Endodermal cell (in vitro differentiated cells): ENCODE measurements at regions not wholly inside any gene's neighbourhood (a gene's known extent, or its start where the extent isn't known, plus 50 kb on each side); places are given as distances from the start of the nearest gene placed in this dataset.

ENCODE experiments used
- DNase-seq: peaks from one replicate; pipeline ENCODE4 v3.0.0-alpha.2; 2017
- H3K27ac ChIP-seq: 2 replicates; pipeline ENCODE4 v1.5.1; 2013; ENCODE audit warnings: mild to moderate bottlenecking, low read depth, low read length, moderate library complexity
- H3K27me3 ChIP-seq: 2 replicates; pipeline ENCODE4 v1.6.1; 2013; ENCODE audit warnings: mild to moderate bottlenecking, low read length, moderate library complexity; ENCODE audit not compliant: insufficient read depth, control insufficient read depth, poor library complexity, severe bottlenecking
- H3K36me3 ChIP-seq: 2 replicates; pipeline ENCODE4 v1.7.0; 2013; ENCODE audit warnings: mild to moderate bottlenecking, low read length, moderate library complexity; ENCODE audit not compliant: control insufficient read depth, insufficient read depth
- H3K4me1 ChIP-seq: one replicate; pipeline ENCODE4 v1.7.0; 2013; ENCODE audit warnings: low read length; ENCODE audit not compliant: control insufficient read depth, insufficient read depth
- H3K4me3 ChIP-seq: 2 replicates; pipeline ENCODE4 v1.5.1; 2013; ENCODE audit warnings: mild to moderate bottlenecking, low read length, moderate library complexity
- H3K9ac ChIP-seq: 2 replicates; pipeline ENCODE4 v1.6.1; 2013; ENCODE audit warnings: mild to moderate bottlenecking, low read length, moderate library complexity; ENCODE audit not compliant: poor library complexity, severe bottlenecking; ENCODE audit errors: extremely low read depth
- H3K9me3 ChIP-seq: 2 replicates; pipeline ENCODE4 v1.6.1; 2013; ENCODE audit warnings: mild to moderate bottlenecking, low read length, moderate library complexity; ENCODE audit not compliant: control insufficient read depth
- H3K27ac Mint-ChIP-seq: 2 replicates; pipeline ENCODE4 v1.8.0; 2020; ENCODE audit warnings: mixed read lengths
- H3K27me3 Mint-ChIP-seq: 2 replicates; pipeline ENCODE4 v1.8.0; 2021; ENCODE audit warnings: mild to moderate bottlenecking, mixed read lengths; ENCODE audit not compliant: insufficient read depth
- H3K36me3 Mint-ChIP-seq: 2 replicates; pipeline ENCODE4 v1.8.0; 2020; ENCODE audit warnings: low read depth, mixed read lengths
- H3K4me1 Mint-ChIP-seq: 2 replicates; pipeline ENCODE4 v1.8.0; 2020; ENCODE audit warnings: mixed read lengths
- H3K4me3 Mint-ChIP-seq: 2 replicates; pipeline ENCODE4 v1.8.0; 2020; ENCODE audit warnings: mild to moderate bottlenecking, moderate library complexity, mixed read lengths
- H3K9me3 Mint-ChIP-seq: 2 replicates; pipeline ENCODE4 v1.8.0; 2020; ENCODE audit warnings: mild to moderate bottlenecking, mixed read lengths
- CTCF ChIP-seq: fragments of 200-600 bp; sonication (generic); conservative IDR thresholded peaks from 2 replicates; pipeline ENCODE4 v1.5.0; 2021; ENCODE audit warnings: antibody characterized with exemption, mild to moderate bottlenecking
- WGBS, 2 experiments: methylation state at CpG; one replicate each; pipeline versions ENCODE4 v1.1.5 to v1.1.7; 2013; ENCODE audit warnings: missing lambda C conversion rate in 2 of 2, mixed read lengths in 1 of 2; ENCODE audit not compliant: insufficient coverage in 1 of 2, insufficient read length in 1 of 2; 5-methylcytosine and 5-hydroxymethylcytosine counted together

GRCh38 chr2:65656160-65656718 lies 223.8 kb upstream of the SPRED2 start:
- no peak overlapping the region for H3K27ac ChIP-seq

DNA sequence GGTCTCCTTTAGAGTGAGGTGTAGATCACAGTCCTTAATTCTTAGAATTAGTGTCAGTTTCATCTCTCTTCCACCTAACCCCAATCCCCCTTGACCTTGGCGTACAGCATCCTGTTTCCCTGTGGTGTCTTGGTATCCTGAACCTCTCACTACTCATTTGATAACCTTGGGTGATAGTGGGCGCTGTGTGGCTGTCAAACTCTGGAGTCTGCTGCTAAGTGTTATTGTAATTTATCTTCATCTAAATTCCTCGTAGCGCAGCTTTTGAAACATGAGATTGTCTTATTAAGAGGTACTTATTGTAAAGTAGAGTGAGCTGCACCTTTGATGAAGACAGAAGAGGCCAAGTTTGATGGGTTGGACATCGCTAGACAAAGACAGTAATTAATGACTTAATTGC lies 222.6 kb upstream of the SPRED2 start:
- H3K4me3 ChIP-seq, result no peak overlapping the region
- H3K36me3 Mint-ChIP-seq, result no peaks in the 10 kb centered on the region
- TF ChIP-seq CTCF, result no peak
- H3K4me1 ChIP-seq, result no peaks in the 10 kb centered on the region
- H3K27me3 Mint-ChIP-seq, result peaks cover 8% of the 10 kb centered on the region
- H3K4me3 Mint-ChIP-seq, result no peak overlapping the region
- 82 to 95% methylated on average over 2 to 5 of the region's 5 CpGs for WGBS, 2 experiments
- no peaks in the 10 kb centered on the region for H3K9me3 ChIP-seq
- no peaks in the 10 kb centered on the region for H3K27me3 ChIP-seq
- H3K27ac ChIP-seq, result no peak overlapping the region
- no peak overlapping the region for H3K9ac ChIP-seq
- no peak for DNase-seq
- H3K9me3 Mint-ChIP-seq, result no peaks in the 10 kb centered on the region
- H3K36me3 ChIP-seq, result no peaks in the 10 kb centered on the region
- H3K4me1 Mint-ChIP-seq, result peaks cover 2% of the 10 kb centered on the region
- H3K27ac Mint-ChIP-seq, result no peak overlapping the region

More at GRCh38 chr2:65656160-65656718, 223.8 kb upstream of the SPRED2 start:
- no peak for DNase-seq
- H3K4me3 ChIP-seq, result no peak overlapping the region
- no peak for TF ChIP-seq CTCF
- Mint-ChIP-seq H3K27ac (no peak overlapping the region), H3K4me1 (peaks cover 4% of the 10 kb centered on the region), H3K36me3 (no peaks in the 10 kb centered on the region), H3K4me3 (no peak overlapping the region), H3K9me3 (no peaks in the 10 kb centered on the region), H3K27me3 (peaks cover 8% of the 10 kb centered on the region)
- whole genome bisulfite sequencing, 2 experiments, result 90 to 97% methylated on average over 3 to 4 of the region's 4 CpGs
- no peaks in the 10 kb centered on the region for H3K9me3 ChIP-seq
- no peak overlapping the region for H3K9ac ChIP-seq
- no peaks in the 10 kb centered on the region for H3K36me3 ChIP-seq
- H3K4me1 ChIP-seq, result no peaks in the 10 kb centered on the region
- no peaks in the 10 kb centered on the region for H3K27me3 ChIP-seq

DNA sequence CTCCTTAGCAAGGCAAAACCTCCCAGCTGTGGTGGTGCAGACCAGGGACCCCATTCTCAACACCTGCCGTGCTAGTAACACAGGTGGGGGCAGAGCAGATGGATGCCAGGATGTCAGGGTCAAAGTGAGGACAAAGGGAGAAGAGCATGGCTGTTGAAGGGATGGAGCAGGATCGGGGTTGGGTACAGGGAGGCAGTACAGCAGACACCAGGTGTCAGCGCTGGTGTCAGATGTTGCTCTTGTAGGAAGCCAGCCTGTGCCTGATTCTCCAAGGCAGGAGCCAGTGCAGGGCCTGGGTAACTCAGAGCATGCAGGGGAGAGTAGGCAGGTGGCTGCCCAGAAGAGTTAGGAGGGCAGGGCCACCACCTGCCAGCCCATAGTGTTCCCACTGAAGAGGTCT lies 222.1 kb upstream of the SPRED2 start:
- peaks cover 8% of the 10 kb centered on the region for H3K27me3 Mint-ChIP-seq
- H3K9me3 Mint-ChIP-seq, result no peaks in the 10 kb centered on the region
- H3K4me3 Mint-ChIP-seq, result no peak overlapping the region
- peaks cover 2% of the 10 kb centered on the region for H3K4me1 Mint-ChIP-seq
- 80 to 83% methylated on average over 1 to 3 of the region's 3 CpGs for WGBS, 2 experiments
- no peak overlapping the region for H3K27ac Mint-ChIP-seq
- TF ChIP-seq CTCF, result no peak
- no peaks in the 10 kb centered on the region for H3K36me3 ChIP-seq
- DNase-seq, result no peak
- no peak overlapping the region for H3K9ac ChIP-seq
- H3K9me3 ChIP-seq, result no peaks in the 10 kb centered on the region
- no peak overlapping the region for H3K27ac ChIP-seq
- no peaks in the 10 kb centered on the region for H3K27me3 ChIP-seq
- no peaks in the 10 kb centered on the region for H3K36me3 Mint-ChIP-seq
- H3K4me1 ChIP-seq, result no peaks in the 10 kb centered on the region
- H3K4me3 ChIP-seq, result no peak overlapping the region
